ENCODE measurements at regions not wholly inside any gene's neighbourhood (a gene's known extent, or its start where the extent isn't known, plus 50 kb on each side); places are given as distances from the start of the nearest gene placed in this dataset.

GRCh38 chr13:86185636-86186035 is 386.4 kb upstream of the SLITRK6 start:
- no peak overlapping the region for H3K4me2 ChIP-seq (ENCODE audit: low read depth, low read length)
- no CpG with 5 or more reads among the region's 5 CpGs for WGBS, 2 experiments (ENCODE audit: extremely low coverage in 2 of 2, insufficient read length in 1 of 2)
- CTCF ChIA-PET = no interaction called here
- no peak overlapping the region for H2BK5ac ChIP-seq (ENCODE audit: low read depth, low read length, poor library complexity, severe bottlenecking)
- H4K20me1 ChIP-seq (ENCODE audit: insufficient read depth, low read length) = no peaks in the 10 kb centered on the region
- no peak overlapping the region for H2AK5ac ChIP-seq (ENCODE audit: low read depth, low read length)
- TF ChIP-seq BHLHE40 (IDR thresholded peaks at IDR 0.05; ENCODE audit: low read depth, low read length) (no peak), NFE2L2 (IDR thresholded peaks at IDR 0.05; ENCODE audit: low read depth, low read length) (no peak), RFX5 (IDR thresholded peaks at IDR 0.05; ENCODE audit: low read depth, low read length) (no peak)
- intact Hi-C loops (cut with micrococcal nuclease) = no loop called here
- H3K27me3 ChIP-seq (ENCODE audit: control insufficient read depth, insufficient read depth, low read length) = no peaks in the 10 kb centered on the region
- H3K4me1 ChIP-seq (ENCODE audit: control insufficient read depth, insufficient read depth, low read length) = no peaks in the 10 kb centered on the region
- in situ Hi-C loops (cut with MboI; ENCODE audit: low sequenced_read_pairs) = no loop called here
- no peaks in the 10 kb centered on the region for H3K36me3 ChIP-seq (ENCODE audit: control insufficient read depth, insufficient read depth, low read length)
- no peak overlapping the region for H2AK9ac ChIP-seq (replicated peaks; ENCODE audit: low read depth, low read length, poor library complexity)
- H3K9me3 ChIP-seq (ENCODE audit: control insufficient read depth, insufficient read depth, low read length) = peaks cover 23% of the 10 kb centered on the region
- ATAC-seq (ENCODE audit: low read depth) (no peak), DNase-seq (no peak)
- H4K8ac ChIP-seq (ENCODE audit: low read depth in 2 of 2, low read length in 2 of 2) = no peak overlapping the region
- no peak overlapping the region for H3K27ac ChIP-seq (ENCODE audit: insufficient read depth, low read length)
- no peak overlapping the region for H2BK20ac ChIP-seq (ENCODE audit: low read depth, low read length)
- H3K56ac ChIP-seq (ENCODE audit: extremely low read depth, insufficient read depth, low read length) = no peak overlapping the region
- H2AFZ ChIP-seq (replicated peaks; ENCODE audit: low read length, poor library complexity) = no peak overlapping the region
- POLR2A ChIA-PET (ENCODE audit: unreplicated experiment) = no interaction called here
- H3K18ac ChIP-seq (ENCODE audit: low read depth, low read length) = no peak overlapping the region
- H2BK15ac ChIP-seq (ENCODE audit: low read depth, low read length) = no peak overlapping the region
- no peaks in the 10 kb centered on the region for H3K9me1 ChIP-seq (ENCODE audit: insufficient read depth, low read length)
- H2BK120ac ChIP-seq (ENCODE audit: low read depth, low read length) = no peak overlapping the region
- BruUV-seq (replicated peaks) = no TSS peak
- dilution Hi-C loops (cut with HindIII; ENCODE audit: low sequenced_read_pairs, unreplicated experiment) = no loop called here
- H3K79me1 ChIP-seq (ENCODE audit: low read depth in 1 of 2, low read length in 2 of 2) = no peaks in the 10 kb centered on the region
- no peak overlapping the region for H4K5ac ChIP-seq (ENCODE audit: low read depth, low read length)
- no peak overlapping the region for H3K4ac ChIP-seq (ENCODE audit: low read depth, low read length)
- H4K91ac ChIP-seq (ENCODE audit: insufficient read depth, low read depth, low read length) = no peak overlapping the region
- no peak overlapping the region for H3K9ac ChIP-seq (ENCODE audit: low read depth, low read length)
- H3K14ac ChIP-seq (replicated peaks; ENCODE audit: low read depth, low read length) = no peak overlapping the region
- no peak overlapping the region for H3K23ac ChIP-seq (ENCODE audit: low read depth, low read length)
- H3K4me3 ChIP-seq (ENCODE audit: insufficient read depth, low read depth, low read length) = no peak overlapping the region

Measured in IMR-90 (cell line).